ENCODE measurements at regions not wholly inside any gene's neighbourhood (a gene's known extent, or its start where the extent isn't known, plus 50 kb on each side); places are given as distances from the start of the nearest gene placed in this dataset.

GRCh38 chr5:67308988-67309688 lies 112.5 kb upstream of the CD180 start:
- DNase-seq, result no peak

- DNase-seq, result no peak
Measured at GRCh38 chr5:67306965-67307607, 110.5 kb upstream of the CD180 start.

DNA sequence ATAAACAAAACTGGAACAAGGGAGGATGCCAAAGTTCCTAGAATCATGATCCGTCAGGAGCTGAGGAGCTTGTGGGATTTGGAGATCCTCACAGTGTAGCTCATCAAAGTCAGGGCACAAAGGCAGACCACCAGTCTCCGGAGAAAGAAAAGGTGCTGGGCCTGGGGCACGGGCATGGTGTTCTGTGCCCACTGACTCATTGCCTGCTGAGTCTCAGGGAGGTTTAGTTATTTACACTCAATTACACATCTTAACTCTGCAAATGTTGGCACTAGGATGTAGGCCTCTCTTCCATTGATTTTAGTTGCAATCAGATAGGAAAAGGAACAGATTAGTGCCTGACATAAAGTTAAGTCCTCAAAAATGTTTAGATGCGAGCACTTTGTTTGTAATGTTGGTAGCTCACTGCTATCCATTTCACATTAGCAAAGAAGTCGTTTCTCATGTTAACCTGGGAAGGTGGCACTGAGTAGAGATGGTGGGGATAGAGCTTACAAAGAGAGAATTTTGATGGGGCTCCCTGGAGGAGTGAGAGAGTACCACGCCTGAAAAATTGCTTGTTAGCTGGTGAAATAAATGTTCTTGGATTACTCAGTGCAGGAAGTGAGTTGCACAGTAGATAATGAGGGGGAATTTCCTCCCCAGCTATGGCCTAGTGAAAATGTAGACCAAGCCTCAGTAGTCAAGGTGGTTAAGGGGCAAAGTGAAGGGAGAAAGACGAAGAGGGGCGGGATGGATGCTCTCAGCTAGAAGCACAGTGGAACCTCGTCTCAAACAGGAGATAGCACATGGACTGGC lies 109.5 kb upstream of the CD180 start:
- DNase-seq, result no peak

DNA sequence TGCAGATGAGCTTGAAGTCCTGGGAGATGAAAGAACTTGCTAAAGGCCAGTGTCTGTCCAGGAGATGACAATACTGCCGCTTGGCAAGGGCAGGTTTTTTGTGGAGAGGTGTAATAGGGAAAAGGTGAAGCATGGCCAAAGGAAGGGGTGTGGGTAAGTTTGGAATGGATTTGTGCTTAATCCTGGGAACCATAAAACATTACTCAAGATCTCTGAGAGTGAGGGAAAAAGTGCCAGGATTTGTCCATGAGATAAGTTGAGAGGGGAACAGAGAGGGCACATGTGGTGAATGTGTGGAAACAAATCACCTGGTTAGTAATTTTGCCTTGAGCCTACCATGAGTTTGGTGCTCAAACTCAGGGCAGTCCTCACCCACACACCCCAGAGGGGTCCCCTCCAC lies 108.8 kb upstream of the CD180 start:
- no peak for DNase-seq

GRCh38 chr5:67303356-67303755 lies 106.8 kb upstream of the CD180 start:
- no peak for DNase-seq

DNA sequence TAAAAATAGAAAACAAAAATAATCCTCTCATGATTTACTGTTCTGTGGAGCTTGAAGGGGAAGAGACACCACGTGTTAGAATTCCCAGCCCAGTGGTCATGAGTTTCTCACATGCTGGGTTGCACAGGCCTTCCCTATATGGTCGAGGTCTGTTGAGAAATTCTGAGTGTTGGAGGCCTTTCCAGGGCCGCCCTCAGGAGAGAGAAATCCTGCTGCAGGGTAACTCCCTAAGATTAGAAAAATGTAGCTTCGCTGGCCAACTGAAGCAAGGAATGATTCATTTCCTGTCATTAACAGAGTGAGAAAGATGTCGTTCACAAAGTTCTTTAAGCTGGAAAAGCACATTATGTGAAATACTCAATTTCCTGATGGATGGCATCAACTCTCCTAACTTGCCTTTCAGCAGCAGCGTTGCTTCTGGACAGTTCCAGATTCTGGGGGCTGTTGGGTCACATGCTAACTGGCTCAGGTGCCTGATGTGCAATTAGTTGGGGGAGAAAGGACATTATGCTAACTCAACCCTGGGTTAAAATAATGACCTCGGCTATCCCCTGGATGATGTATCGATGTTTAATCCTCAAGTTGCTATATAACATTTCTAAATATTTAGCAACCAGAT lies 104.8 kb upstream of the CD180 start:
- no peak for DNase-seq

DNA sequence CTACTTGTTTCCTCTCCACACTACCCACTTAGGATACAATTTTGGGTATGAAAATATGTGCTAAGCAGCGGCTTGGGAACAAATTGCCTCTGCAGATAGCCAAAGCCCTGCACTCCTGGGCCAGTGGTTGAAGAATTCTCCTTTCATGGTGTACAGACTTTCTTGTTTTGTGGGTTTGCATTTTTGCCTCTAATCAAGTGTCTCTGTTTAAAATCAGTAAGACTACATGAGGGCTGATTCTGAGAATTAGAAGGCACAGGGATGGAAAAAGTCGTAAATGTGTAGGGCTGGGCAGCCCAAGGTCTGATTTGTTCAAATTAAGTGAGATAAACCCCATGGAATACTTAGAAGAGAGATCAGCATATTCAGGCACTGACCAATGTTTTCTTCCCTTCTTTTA lies 103.7 kb upstream of the CD180 start:
- no peak for DNase-seq

DNA sequence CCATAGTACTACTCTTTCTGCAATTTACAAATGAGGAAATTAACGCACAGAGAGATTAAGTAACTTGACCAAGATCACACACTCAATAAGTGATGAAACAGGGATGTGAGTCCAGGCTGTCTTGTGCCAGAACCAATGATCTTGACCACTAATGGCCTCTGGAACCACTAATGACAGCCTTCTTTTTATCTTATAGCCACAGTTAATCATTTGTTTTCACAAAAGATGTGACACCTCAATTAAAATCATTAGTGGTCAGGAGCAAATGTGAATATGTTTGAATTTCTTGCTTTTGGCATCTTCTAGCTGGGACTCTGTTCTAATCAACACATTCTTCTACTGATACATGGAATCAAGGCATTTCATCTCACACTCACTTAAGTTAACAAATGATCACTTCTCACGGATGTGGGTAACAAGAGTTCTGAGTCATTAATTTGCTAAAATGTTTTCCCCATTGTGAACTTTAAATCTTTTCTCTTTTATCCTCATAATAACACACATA lies 102.7 kb upstream of the CD180 start:
- no peak for DNase-seq

DNA sequence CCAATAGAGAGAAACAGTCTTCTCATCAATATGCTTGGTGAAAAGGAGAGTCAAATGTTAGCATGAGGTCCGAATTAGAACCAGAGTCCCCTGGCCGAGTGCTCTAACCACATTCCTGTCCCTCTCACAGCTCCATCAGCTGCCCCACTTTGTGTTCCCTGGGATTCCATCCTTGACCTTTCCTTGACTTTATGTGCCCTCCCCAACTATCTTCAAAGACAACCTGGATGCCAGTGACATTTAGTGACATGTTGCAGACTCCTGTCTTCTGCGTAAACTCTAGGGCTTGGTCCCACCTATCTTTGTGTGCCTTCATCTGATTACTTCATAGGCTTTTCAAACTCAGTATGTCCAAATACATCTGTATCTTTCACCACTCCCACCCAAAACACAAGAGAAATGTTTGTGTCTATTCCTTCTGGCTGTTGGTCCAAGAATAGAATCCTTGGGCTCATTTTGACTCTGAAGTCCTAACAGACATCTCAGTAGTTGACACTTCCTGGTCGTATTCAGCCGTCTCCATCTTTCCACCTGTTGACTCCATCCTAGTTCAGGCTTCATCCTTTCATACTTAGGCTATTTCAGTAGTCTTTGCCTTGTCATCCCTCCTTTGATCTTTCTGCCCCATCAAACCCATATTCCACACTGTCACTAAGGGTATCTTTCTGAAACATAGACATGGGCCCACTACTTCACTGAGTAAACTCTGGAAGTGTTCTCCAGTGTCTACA lies 101.4 kb upstream of the CD180 start:
- no peak for DNase-seq

GRCh38 chr5:67297376-67297775 lies 100.8 kb upstream of the CD180 start:
- no peak for DNase-seq

DNA sequence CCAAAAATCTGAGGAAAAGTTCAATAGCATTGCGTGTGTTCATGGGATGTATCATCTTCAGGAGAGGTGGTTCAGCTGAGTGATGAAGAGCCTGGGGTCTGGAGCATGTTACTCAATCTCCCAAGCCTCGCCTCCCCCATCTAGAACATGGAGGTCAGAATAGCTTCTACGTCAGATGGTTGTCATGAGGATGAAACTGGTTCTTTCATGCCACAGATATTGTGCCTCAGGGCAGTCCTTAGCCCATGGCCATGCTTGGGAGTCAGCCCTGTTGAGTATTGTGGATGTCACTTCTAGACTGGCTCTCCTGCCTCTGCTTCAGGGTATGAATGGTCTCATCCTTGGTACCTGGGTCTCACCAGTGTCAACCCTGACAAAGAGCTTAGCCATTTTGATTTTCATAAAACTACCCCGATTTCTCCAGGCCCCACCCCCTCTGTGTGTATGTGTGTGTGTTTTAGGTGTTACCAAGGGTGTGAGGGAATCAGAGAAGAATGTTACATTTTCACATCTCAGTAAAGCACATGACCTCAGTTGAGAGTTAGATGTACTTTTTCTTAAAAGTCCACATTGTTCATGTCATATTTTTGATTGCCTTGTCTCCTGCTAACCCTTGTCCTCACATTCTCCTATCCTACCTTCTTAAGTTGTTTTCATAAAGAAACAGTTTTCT lies 97.8 kb upstream of the CD180 start:
- no peak for DNase-seq

DNA sequence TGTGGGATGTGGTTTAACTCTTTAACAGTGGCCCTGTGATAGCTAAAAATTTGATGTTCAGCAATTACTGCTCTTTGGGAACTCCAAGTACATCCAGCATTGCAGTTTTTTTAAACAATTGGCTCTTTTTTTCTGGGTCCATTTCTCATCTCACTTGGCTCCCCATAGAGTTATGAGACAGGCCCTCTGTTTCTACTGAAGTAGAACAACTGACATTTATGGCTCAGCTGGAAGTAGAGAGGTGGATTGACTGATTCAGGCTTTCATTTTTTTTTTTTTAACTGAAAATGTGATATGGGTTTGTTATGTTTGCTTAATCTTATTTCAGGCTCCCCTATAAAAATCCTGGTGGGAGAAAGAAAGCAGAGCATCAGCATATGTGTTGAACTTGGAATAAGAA lies 96.6 kb upstream of the CD180 start:
- DNase-seq, result no peak

DNA sequence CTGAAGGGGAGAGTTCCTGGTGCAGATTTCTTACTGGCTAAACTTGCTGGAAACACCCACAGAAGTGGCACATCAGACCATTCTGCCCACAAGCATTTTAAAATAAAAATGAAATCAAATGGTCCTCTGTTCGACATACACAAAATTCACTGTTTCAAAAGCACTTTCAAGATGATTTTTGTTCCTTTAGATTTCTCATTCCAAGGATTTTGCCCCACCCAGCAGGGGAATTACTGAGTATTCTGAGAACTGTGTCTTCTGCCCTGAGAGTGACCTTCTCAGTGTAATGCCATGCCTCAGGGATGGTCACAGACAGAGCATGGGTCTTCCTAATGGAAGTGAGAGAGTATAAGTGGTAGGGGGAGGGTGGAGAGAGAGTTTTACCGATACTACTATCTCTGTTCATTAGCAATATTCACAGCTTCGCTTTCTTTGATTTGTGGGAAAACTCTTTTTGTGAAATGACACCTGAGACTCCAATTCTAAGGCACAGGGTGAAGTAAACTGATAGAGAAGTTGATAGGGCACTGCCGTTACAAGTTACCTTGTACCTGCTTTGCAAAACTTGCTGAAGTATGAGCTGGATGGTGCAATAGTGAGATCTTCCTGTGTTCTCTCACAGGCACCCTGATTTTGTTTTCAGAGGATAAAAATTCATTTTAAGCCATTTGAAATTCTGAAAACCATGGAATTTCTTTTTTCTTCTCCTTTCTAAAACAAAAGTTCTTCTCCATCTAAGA lies 95.8 kb upstream of the CD180 start:
- no peak for DNase-seq

- DNase-seq, result no peak
Measured at GRCh38 chr5:67291671-67292070, 95.1 kb upstream of the CD180 start.

DNA sequence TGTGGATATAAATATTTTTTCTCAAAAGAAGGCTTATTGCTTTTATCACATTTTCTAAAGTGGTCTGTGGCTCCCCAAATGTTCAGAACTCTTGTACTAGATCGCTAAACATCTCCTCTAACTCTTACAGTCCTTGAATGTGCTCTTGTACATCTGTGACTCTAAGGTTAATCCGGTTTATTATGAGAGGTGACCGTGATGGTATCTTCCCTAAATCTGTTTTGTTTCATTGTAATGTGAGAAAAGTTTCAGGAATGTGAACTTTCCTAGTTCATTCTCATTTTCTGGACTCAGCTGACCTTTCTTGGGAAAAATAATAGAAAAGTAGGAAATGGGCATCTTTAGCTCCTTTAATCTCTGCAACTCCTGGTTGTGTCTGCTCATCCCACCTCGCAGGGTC lies 94.5 kb upstream of the CD180 start:
- no peak for DNase-seq

GRCh38 chr5:67290655-67291054 lies 94.1 kb upstream of the CD180 start:
- no peak for DNase-seq

DNA sequence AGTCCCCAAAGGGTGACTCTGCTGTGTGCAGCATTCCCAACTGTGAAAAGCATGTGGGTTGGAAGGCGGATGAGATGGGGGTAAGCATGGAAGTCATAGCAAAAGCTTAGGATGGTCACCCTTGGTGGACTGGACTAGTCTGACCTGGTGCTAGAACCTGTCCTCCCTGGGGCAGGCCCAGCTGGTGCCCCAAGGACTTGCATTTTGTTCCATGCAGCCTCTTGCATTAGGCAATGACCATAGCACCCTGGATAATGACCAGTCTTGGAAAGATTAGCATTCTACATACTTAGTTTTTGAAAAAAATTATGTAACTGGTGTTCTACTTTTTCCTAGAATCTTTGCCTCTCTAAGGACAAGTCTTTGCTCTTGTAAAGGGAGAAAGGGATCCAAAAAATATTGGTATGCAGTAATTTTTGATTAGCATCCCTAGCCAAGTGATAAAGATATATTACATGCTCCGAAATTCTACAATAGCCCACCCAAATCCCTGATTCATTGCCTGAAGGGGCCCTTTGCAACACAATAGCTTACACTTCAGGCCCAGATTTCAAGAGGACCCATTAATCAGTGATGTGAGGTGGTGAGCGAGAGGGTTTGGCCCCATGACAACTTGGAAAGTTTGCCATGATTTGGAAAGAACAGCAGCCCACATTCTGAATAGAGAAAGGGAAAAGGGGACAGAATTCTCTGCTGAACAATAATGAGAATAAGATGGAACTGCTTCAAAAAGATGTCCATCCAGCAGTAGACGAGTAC lies 93.3 kb upstream of the CD180 start:
- DNase-seq, result no peak

DNA sequence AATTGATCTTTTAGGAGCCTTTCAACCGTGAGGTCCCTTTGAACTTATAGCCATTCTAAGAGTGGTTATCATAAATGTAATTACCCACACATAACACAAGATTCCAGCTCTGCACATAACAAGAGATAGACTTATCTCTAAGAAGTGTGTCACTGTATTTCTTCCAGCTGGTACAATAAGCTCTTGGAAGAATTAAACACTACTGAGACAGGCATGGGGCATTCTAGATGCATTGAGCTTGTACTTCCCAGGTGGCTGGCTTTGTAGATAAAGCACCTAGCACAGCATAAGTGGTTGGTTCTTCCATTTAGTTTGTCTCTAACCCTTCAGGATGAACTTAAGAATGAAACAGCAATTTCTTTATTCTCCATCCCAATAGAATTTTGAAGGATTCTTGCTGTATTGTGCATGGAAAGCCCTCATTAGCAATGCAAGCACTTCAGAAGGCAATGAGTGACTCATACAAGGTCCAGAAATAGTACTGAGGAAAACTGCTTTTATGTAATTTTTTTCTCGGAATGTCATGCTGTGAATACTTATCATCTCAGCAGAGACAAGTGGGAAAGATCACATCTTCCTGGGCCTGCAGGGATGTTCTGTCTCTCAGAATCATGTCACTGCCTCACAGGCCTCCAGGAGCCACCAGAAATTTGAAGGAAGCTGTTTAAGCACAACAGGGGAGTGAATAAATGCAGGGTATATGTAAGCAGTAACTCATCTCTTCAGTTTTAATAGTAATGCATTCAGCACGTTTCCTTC lies 91.1 kb upstream of the CD180 start:
- no peak for DNase-seq

GRCh38 chr5:67286006-67286405 lies 89.4 kb upstream of the CD180 start:
- DNase-seq, result no peak

DNA sequence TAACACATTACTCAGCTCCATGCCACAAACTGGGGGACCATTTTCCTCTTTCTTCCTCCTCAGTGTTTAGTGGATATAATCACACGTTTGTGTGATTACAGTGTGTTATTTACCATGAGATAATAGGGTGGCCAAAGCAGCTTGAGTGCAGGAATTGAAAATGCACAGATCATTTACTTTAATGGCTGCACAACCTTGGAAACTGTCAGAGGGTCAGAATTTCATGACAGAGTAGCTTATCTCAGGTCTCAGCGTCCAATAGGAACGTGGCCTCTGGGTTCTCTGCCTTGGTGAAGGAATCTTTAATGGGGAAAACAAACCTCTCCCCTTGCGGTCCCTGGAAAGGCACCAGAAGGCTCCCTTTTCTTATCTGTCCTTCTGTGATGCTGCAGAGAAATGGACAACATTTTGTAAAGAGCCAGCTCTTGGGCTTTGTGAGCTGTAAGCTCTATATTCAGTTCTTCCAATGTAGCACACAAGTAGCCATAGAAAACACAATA lies 87.4 kb upstream of the CD180 start:
- no peak for DNase-seq

Measured in CD4-positive, alpha-beta T cell treated with Interleukin-12 subunit alpha and Interleukin-12 subunit beta, for 1 hour (primary cell).